HEK293 (cell line): ENCODE measurements at regions not wholly inside any gene's neighbourhood (a gene's known extent, or its start where the extent isn't known, plus 50 kb on each side); places are given as distances from the start of the nearest gene placed in this dataset.

Source experiments
- CTCF ChIP-seq: fragments of 450-650 bp; formaldehyde crosslinking; IDR thresholded peaks from 2 replicates; pipeline ENCODE4 v1.5.1; 2016; ENCODE audit warnings: missing biosample characterization, missing genetic modification characterization
- PRDM1 ChIP-seq: fragments of 450-650 bp; formaldehyde crosslinking; IDR thresholded peaks from 2 replicates; pipeline ENCODE4; 2016; ENCODE audit warnings: missing biosample characterization, missing genetic modification characterization
- YY1 ChIP-seq: fragments of 450-650 bp; formaldehyde crosslinking; IDR thresholded peaks from 2 replicates; pipeline ENCODE4 v1.5.1; 2018; ENCODE audit warnings: missing biosample characterization, missing genetic modification characterization
- ZNF404 ChIP-seq: fragments of 450-650 bp; formaldehyde crosslinking; IDR thresholded peaks from 2 replicates; pipeline ENCODE4 v1.5.1; 2017; ENCODE audit warnings: missing biosample characterization, missing genetic modification characterization

- TF ChIP-seq YY1 (tag by site-specific recombination), result no peak
- no peak for TF ChIP-seq CTCF (tag by site-specific recombination)
- no peak for TF ChIP-seq PRDM1 (tag by site-specific recombination)
- no peak for TF ChIP-seq ZNF404 (tag by site-specific recombination)
These were observed 431.0 kb upstream of the GJE1 start for GRCh38 chr6:141701732-141702131.
